COLO668 (cell line): ENCODE measurements at regions not wholly inside any gene's neighbourhood (a gene's known extent, or its start where the extent isn't known, plus 50 kb on each side); places are given as distances from the start of the nearest gene placed in this dataset.
"Not testable (repeated sequence)": the region's sequence is repeated elsewhere in the genome, so short reads cannot be mapped to it uniquely, and the experiment has no call there.

Experiments
- DNase-seq: peaks from one replicate; lab custom pipeline; 2025; ENCODE audit not compliant: unreplicated experiment; lab: John Stamatoyannopoulos, UW

DNA sequence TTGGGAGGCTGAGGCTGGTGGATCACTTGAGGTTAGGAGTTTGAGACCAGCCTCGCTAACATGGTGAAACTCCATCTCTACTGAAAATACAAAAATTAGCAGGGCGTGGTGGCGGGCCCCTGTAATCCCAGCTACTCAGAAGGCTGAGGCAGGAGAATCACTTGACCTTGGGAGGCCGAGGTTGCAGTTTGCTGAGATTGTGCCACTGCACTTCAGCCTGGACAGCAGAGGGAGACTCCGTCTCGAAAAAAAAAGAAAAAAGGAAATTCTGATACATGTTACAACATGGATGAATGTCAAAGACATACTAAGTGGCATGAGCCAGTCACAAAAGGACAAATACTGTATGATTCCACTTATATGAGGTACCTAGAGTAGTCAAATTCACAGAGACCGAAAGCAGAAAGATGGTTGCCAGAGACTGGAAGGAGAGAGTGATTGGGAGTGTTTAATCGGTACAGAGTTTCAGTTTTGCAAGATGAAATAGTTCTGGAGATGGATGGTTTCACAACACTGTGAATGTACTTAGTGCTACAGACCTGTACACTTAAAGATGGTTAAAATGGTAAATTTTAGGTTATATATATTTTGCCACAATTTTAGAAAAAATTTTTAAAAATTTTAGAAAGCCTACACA, 92.3 kb downstream of the BLID start:
- DNase-seq = no peak

DNA sequence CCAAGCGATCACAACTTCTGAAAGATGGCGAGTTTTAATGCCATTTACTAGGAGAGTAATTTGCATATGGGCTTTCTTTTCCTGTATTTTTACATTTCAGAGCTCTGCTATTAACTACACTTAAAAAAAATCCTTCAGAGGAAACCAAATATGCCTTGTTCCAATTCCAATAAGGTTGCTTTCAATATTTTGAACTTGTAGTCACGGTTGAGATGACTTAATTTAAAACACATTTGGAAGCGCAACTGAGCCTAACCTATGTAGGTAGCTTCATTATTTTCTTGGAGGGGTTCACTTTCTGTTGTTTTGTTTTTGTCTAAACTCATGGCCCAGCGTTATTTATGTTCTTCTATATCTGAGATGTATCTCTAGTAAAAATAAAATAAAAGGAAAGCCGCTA, 93.4 kb downstream of the BLID start:
- DNase-seq = no peak

GRCh38 chr11:122020902-122021301, 95.1 kb downstream of the BLID start:
- no peak for DNase-seq

GRCh38 chr11:122019908-122020694, 95.9 kb downstream of the BLID start:
- no peak for DNase-seq

DNA sequence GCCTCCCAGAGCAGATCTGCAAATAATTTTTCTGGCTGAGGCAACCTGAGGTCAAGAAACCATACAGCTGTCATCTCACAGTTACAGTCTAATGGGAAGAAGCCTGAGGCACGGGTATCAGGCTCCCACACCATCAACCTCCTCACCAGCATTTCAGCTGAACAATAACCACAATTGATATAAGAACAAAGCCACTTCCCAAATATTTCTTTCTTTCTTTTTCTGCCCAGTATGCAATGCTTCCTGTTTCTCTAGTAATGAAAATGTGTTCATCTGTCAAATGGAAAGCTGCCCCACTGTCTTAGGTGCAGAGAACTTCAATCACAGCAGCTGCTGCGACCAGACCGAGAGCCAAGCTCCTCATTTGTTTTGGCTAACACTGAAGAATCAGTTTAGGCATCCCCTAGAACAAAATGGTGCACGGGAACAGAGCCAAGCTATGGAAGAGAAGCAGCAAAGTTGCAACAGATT, 108.4 kb downstream of the BLID start:
- no peak for DNase-seq

DNA sequence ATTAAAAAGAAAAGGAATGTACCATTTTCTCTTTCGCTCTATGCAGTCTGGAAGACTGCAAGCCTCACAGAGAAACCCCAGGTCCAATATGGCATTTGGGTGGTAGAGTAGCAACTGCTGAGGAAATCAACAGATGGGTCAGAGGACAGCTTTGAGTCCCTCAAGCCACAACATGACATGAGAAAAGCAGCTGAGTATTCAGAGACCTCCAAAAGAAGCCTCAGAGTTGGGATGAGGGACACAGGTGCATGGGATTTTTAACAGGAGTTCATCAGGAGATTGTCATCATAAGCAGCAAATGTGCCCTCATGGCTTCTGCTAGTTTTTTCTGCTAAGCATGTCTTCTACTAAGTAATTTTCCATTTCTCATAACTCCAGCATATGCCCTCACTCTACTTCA, 111.6 kb downstream of the BLID start:
- no peak for DNase-seq

- no peak for DNase-seq
Observed at GRCh38 chr11:122002926-122003325, 113.1 kb downstream of the BLID start.

DNA sequence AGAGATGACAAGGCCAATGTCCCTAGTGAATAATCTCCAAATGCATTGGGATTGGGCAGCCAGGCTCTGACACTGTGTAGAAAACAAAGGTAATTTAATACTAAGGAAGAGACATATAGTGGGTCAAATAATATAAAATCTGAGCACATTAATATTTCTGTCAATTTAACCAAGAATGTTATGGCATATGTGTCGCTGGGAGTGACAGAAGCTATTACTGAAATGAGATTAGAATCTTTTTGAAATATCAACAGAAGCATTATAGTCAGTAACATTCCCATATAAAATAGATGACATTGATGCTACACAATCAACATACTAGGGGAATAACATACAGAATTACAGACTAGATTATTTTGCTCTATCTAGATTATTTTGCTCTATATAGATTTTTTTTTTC, 114.0 kb downstream of the BLID start:
- DNase-seq = no peak

DNA sequence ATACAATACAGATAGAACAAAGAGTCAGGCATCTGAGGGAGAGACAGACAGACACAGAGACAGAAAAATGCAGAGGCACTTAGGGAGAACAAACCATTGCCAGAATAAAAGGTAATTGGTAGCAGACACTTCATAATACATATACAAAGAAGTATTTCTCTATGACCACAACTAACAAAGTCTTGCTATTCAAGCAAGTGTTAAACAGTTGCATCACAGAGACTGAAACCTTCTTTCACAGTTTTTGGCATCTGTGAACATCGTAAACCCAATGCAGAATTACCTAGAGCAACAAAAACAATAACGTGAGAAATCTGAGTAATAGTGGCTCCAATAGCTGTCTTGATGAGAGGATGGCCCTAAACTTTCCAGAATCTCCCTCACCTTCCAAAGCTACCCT, 116.4 kb downstream of the BLID start:
- no peak for DNase-seq

DNA sequence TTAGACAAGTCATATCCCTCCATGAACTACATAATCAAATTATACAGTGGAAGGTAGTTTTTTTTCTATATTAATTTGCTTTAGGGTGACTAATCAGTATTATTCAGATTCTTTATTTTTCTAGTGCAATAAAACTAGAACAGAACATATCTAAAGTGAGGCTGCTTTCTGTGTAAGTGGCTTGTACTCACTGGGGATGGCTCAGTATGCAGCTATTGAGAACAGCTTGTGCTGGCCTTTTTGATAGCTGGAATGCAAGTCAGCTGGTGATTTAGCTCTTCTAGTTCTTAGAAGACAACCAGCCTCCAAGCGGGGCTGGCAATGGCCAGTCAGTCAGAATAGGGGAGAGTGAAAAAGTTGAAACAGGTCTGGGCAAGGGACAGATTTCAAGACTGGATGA, 119.4 kb downstream of the BLID start:
- no peak for DNase-seq

DNA sequence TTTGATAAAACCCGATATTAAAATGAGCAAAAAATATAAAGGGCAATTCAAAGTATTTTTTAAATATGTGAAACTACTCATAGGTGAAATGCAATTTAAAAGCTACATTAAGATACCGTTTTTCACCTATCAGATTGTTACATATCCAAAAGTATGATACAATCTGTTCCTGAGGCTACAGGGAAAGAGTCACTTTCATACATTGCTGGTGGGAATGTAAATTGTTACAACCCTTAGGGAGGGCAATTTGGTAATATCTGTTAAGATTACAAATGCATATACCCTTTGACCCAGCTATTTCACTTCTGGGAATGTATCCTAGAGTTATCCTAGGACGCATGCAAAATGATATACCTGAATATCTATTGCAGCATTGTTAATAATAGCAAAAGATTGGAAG, 132.1 kb downstream of the BLID start:
- DNase-seq = no peak

DNA sequence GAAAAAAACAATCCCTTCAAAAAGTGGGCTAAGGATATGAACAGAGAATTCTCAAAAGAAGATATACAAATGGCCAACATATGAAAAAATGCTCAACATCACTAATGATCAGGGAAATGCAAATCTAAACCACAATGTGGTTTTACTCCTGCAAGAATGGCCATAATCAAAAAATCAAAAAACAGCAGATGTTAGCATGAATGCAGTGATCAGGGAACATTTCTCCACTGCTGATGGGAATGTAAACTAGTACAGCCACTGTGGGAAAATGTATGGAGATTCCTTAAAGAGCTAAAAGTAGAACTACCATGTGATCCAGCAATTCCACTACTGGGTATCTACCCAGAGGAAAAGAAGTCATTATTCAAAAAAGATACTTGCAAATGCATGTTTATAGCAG, 138.1 kb downstream of the BLID start:
- not testable (repeated sequence) for DNase-seq

DNA sequence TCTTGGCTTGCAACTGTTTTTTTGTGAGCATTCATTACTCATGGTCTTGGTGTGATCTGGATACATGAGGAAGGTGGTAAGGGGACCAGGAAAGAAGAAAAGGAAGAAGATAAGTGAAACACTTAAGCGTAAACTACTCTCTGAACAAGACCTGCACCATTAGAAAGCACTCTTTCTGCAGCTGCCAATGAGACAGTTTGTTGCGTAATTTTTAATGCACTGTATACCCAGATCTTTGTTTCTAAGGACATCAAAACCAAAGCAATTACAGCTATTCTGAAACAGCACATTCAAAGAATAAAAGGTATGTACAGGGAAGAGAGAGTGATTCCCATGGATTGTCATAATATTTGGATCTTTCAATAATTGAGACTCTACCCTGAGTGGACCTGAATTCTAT, 147.4 kb downstream of the BLID start:
- no peak for DNase-seq

DNA sequence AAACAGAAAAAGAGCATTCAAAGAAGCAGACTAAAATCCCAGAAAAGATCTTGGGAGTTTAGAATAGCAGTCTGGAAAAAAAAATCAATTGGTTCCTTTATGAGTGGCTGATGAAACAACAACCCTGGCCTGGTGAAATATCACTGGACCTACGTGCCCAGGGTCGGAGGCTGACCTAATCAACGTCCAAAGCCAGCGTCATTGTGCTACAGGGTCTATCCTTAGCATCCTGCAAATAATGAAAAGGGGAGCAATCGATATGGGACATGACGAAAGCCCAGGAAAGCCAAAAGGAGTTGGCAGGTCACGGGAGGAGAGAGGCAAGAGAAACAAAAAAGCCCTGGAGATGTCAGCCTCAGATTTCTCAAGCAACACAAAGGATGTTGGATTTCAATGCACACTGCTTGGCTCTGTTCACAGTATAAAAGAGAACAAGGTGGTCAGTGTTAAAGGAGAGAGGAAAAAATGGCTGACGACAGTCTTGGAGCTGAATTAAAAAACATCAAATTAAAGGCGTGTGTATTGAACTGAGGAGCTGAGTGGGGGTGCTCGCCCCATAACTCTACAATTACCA, 148.8 kb downstream of the BLID start:
- DNase-seq = no peak

DNA sequence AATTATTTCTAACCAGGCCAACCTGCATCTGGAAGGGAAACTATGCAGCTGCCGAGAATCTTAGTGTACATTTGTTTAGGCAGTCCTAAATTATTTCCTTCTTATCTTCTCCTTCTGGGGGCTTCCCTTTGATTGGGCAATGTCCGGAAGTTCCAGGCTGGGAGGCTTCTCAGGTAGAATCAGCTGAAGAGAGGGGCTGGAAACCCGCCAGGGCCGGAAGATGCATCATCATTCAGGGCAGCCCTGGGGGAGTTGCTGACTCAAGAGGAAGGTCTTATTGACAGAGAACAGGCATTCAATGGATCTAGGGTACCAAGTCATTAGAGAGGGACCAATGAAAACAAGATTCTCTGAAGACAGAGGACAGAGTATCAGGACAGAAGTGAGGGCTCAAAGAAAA, 150.7 kb downstream of the BLID start:
- no peak for DNase-seq

GRCh38 chr11:121964591-121964990, 151.4 kb downstream of the BLID start:
- no peak for DNase-seq

DNA sequence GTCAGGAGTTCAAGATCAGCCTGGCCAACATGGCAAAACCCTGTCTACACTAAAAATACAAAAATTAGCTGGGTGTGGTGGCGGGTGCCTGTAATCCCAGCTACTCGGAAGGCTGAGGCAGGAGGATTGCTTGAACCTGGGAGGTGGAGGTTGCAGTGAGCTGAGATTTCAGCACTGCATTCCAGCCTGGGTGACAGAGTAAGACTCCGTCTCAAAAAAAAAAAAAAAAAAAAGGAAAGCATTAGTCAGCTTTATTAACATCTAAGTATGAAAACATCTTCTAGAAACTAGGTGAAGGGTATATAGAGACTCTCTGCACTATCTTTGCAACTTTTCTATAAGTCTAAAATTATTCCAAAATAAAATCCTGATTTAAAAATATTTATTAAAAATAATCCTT, 152.2 kb downstream of the BLID start:
- DNase-seq = not testable (repeated sequence)

- no peak for DNase-seq
Observed at GRCh38 chr11:121961321-121961801, 154.7 kb downstream of the BLID start.

GRCh38 chr11:121958971-121959325, 157.1 kb downstream of the BLID start:
- no peak for DNase-seq

DNA sequence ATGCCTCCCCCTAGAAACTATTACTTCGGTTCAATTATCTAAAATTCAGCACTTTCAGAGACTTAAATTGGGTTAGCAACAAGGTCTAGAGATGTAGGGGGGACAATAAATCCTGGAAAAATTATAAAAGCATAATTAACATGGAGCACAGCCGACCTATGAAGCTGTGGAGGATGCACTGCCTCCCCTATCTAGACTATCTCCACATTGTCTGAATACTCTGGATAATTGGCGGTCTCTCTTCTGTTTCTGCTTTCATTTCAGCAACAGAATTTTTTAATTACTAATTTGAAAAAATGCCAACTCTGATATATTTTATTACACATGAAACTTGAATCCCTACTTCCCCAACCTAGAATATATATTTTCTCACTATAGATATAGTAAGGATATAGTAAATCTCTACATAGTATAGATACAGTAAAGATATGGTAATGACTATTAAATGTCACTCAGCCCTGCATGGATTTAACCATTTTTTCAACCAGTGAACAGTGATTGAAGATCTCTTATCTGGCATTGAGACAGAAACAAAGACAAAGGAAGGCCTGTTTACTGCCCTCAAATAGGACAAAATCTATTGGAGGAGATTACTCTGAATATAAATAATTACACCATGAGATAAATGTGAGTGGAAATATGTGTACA, 157.6 kb downstream of the BLID start:
- no peak for DNase-seq

DNA sequence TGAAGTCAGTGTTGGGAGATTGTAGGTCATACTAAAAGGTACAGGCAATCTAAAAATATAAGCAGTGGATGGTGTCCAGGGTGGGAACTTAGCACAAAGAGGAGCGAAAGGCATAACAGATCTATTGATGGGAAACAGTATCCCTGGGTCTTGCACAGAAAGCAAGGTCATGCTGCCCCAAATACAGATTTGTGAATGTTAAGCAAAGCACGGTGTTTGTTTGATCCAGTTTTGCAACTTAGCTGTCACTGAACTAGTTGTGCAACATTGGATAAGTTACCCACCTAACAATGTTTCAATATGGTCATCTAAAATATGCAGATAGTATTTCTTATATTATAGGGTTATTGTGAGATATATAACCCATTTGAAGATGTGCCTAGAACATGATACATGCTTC, 162.9 kb downstream of the BLID start:
- DNase-seq = no peak

DNA sequence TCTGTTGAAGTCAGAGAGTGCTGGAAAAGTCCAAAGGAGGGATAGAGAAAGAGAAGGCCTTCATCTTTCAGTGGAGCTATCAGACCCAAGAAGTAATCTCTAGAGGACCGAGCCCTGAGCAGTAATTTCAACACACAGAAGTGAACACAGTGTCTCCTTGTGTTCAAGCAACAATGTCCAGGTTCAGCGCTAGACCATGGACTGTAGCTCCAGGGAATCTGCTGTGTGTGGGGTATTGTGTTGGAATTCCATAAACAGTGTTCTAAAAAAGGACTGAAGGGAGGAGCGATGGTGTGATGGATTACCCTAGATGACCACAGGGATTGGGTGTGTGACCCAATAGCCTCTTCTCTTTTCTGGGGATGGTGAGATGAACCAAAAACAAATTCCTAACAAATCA, 165.9 kb downstream of the BLID start:
- no peak for DNase-seq
